Activated T-cell treated with anti-CD3 and anti-CD28 coated beads, Interleukin-2, amount 50 U/mL, for 72 hours (primary cell): ENCODE measurements at regions not wholly inside any gene's neighbourhood (a gene's known extent, or its start where the extent isn't known, plus 50 kb on each side); places are given as distances from the start of the nearest gene placed in this dataset.

Source experiments
- ATAC-seq, 2 donors: fragments of 150-1000 bp; cut with Tn5 transposase; replicated peaks in 1 of 2; 2 replicates each; pipeline ENCODE4 v1.10.0; 2021; ENCODE audit warnings: moderate library complexity in 2 of 2, mild to moderate bottlenecking in 1 of 2
- DNase-seq, 2 donors: peaks; one replicate each; pipeline ENCODE4 v3.0.0; 2021 to 2022; ENCODE audit warnings: mixed read lengths in 1 of 2
- H3K27ac Mint-ChIP-seq: one replicate; pipeline ENCODE4 v1.8.0; 2022; ENCODE audit warnings: mild to moderate bottlenecking, moderate library complexity, mixed read lengths
- H3K27me3 Mint-ChIP-seq: one replicate; pipeline ENCODE4 v1.8.0; 2022; ENCODE audit warnings: low read depth, mixed read lengths
- H3K36me3 Mint-ChIP-seq, 2 donors: one replicate each; pipeline ENCODE4 v1.8.0; 2022; ENCODE audit warnings: mixed read lengths in 2 of 2, mild to moderate bottlenecking in 1 of 2; ENCODE audit not compliant: insufficient read depth in 2 of 2
- H3K4me1 Mint-ChIP-seq: one replicate; pipeline ENCODE4 v1.8.0; 2022; ENCODE audit warnings: low read depth, mixed read lengths
- H3K4me3 Mint-ChIP-seq, 2 donors: one replicate each; pipeline ENCODE4 v1.8.0; 2022; ENCODE audit warnings: mild to moderate bottlenecking in 2 of 2, mixed read lengths in 2 of 2, moderate library complexity in 2 of 2
- H3K9me3 Mint-ChIP-seq, 2 donors: one replicate each; pipeline ENCODE4 v1.8.0; 2022; ENCODE audit warnings: mixed read lengths in 2 of 2

- H3K4me1 Mint-ChIP-seq: no peaks in the 10 kb centered on the region
- DNase-seq (no peak), ATAC-seq (no peak)
- H3K27me3 Mint-ChIP-seq: no peaks in the 10 kb centered on the region
- H3K9me3 Mint-ChIP-seq: no peaks in the 10 kb centered on the region
- H3K36me3 Mint-ChIP-seq: no peaks in the 10 kb centered on the region
- H3K27ac Mint-ChIP-seq: no peak overlapping the region
- H3K4me3 Mint-ChIP-seq: no peak overlapping the region
Observed at GRCh38 chr1:57659804-57660203, 235.9 kb upstream of the DAB1 start.

- no peaks in the 10 kb centered on the region for H3K36me3 Mint-ChIP-seq
Observed at GRCh38 chr1:57655161-57655560, 231.3 kb upstream of the DAB1 start.

GRCh38 chr1:57644667-57645066, 220.8 kb upstream of the DAB1 start:
- Mint-ChIP-seq H3K27ac (no peak overlapping the region), H3K4me1 (no peaks in the 10 kb centered on the region), H3K4me3 (no peak overlapping the region), H3K27me3 (no peaks in the 10 kb centered on the region), H3K9me3 (peaks cover 0 to 3% of the 10 kb centered on the region in 2 donors), H3K36me3 (peaks cover 0 to 2% of the 10 kb centered on the region in 2 donors)
- DNase-seq: no peak
- ATAC-seq: no peak

More at GRCh38 chr1:57655161-57655560, 231.3 kb upstream of the DAB1 start:
- H3K27me3 Mint-ChIP-seq: no peaks in the 10 kb centered on the region
- H3K27ac Mint-ChIP-seq: no peak overlapping the region
- no peaks in the 10 kb centered on the region for H3K9me3 Mint-ChIP-seq
- no peaks in the 10 kb centered on the region for H3K4me1 Mint-ChIP-seq
- no peak for ATAC-seq
- H3K4me3 Mint-ChIP-seq: no peak overlapping the region
- DNase-seq: no peak

- Mint-ChIP-seq H3K27me3 (no peaks in the 10 kb centered on the region), H3K4me1 (no peaks in the 10 kb centered on the region), H3K36me3 (peaks cover 0 to 3% of the 10 kb centered on the region in 2 donors), H3K9me3 (peaks cover 0 to 3% of the 10 kb centered on the region in 2 donors), H3K27ac (no peak overlapping the region), H3K4me3 (no peak overlapping the region)
- no peak for DNase-seq
- ATAC-seq: no peak
Observed at GRCh38 chr1:57638239-57638638, 214.4 kb upstream of the DAB1 start.

- Mint-ChIP-seq H3K27ac (no peak overlapping the region), H3K27me3 (no peaks in the 10 kb centered on the region), H3K4me3 (no peak overlapping the region), H3K9me3 (peaks cover 0 to 3% of the 10 kb centered on the region in 2 donors), H3K4me1 (no peaks in the 10 kb centered on the region), H3K36me3 (peaks cover 0 to 3% of the 10 kb centered on the region in 2 donors)
- ATAC-seq: no peak
- no peak for DNase-seq
Observed at GRCh38 chr1:57637155-57637554, 213.3 kb upstream of the DAB1 start.

GRCh38 chr1:57633881-57634280, 210.0 kb upstream of the DAB1 start:
- Mint-ChIP-seq H3K4me1 (no peaks in the 10 kb centered on the region), H3K9me3 (no peaks in the 10 kb centered on the region), H3K36me3 (peaks cover 0 to 1% of the 10 kb centered on the region in 2 donors), H3K4me3 (no peak overlapping the region), H3K27ac (no peak overlapping the region), H3K27me3 (no peaks in the 10 kb centered on the region)
- ATAC-seq: no peak
- DNase-seq: no peak

GRCh38 chr1:57633056-57633455, 209.2 kb upstream of the DAB1 start:
- no peak for ATAC-seq
- no peaks in the 10 kb centered on the region for H3K27me3 Mint-ChIP-seq
- H3K27ac Mint-ChIP-seq: no peak overlapping the region
- H3K9me3 Mint-ChIP-seq: no peaks in the 10 kb centered on the region
- no peaks in the 10 kb centered on the region for H3K4me1 Mint-ChIP-seq
- no peak for DNase-seq
- peaks cover 0 to 1% of the 10 kb centered on the region in 2 donors for H3K36me3 Mint-ChIP-seq
- no peak overlapping the region for H3K4me3 Mint-ChIP-seq

- DNase-seq (no peak), ATAC-seq (no peak)
- Mint-ChIP-seq H3K4me1 (no peaks in the 10 kb centered on the region), H3K9me3 (no peaks in the 10 kb centered on the region), H3K27me3 (no peaks in the 10 kb centered on the region), H3K27ac (no peak overlapping the region), H3K4me3 (no peak overlapping the region), H3K36me3 (peaks cover 0 to 1% of the 10 kb centered on the region in 2 donors)
Observed at GRCh38 chr1:57632401-57632800, 208.5 kb upstream of the DAB1 start.

GRCh38 chr1:57627612-57628011, 203.8 kb upstream of the DAB1 start:
- no peaks in the 10 kb centered on the region for H3K9me3 Mint-ChIP-seq
- no peaks in the 10 kb centered on the region for H3K4me1 Mint-ChIP-seq
- H3K36me3 Mint-ChIP-seq: no peaks in the 10 kb centered on the region
- no peak for ATAC-seq
- no peaks in the 10 kb centered on the region for H3K27me3 Mint-ChIP-seq
- no peak overlapping the region for H3K4me3 Mint-ChIP-seq
- no peak overlapping the region for H3K27ac Mint-ChIP-seq
- no peak for DNase-seq

- Mint-ChIP-seq H3K4me1 (no peaks in the 10 kb centered on the region), H3K9me3 (no peaks in the 10 kb centered on the region), H3K27me3 (no peaks in the 10 kb centered on the region), H3K36me3 (no peaks in the 10 kb centered on the region), H3K27ac (no peak overlapping the region), H3K4me3 (no peak overlapping the region)
- ATAC-seq (no peak), DNase-seq (no peak)
Observed at GRCh38 chr1:57623791-57624538, 200.1 kb upstream of the DAB1 start.

GRCh38 chr1:57623039-57623790, 199.4 kb upstream of the DAB1 start:
- Mint-ChIP-seq H3K4me3 (no peak overlapping the region), H3K27me3 (no peaks in the 10 kb centered on the region), H3K27ac (no peak overlapping the region), H3K4me1 (no peaks in the 10 kb centered on the region), H3K9me3 (no peaks in the 10 kb centered on the region), H3K36me3 (no peaks in the 10 kb centered on the region)
- no peak for DNase-seq
- no peak for ATAC-seq

GRCh38 chr1:57621776-57622175, 197.9 kb upstream of the DAB1 start:
- Mint-ChIP-seq H3K9me3 (no peaks in the 10 kb centered on the region), H3K27ac (no peak overlapping the region), H3K27me3 (no peaks in the 10 kb centered on the region), H3K36me3 (no peaks in the 10 kb centered on the region), H3K4me3 (no peak overlapping the region), H3K4me1 (no peaks in the 10 kb centered on the region)
- no peak for ATAC-seq
- no peak for DNase-seq

- H3K27me3 Mint-ChIP-seq: peaks cover 5% of the 10 kb centered on the region
- DNase-seq (no peak), ATAC-seq (no peak)
- H3K4me1 Mint-ChIP-seq: no peaks in the 10 kb centered on the region
- H3K36me3 Mint-ChIP-seq: no peaks in the 10 kb centered on the region
- no peak overlapping the region for H3K27ac Mint-ChIP-seq
- H3K9me3 Mint-ChIP-seq: no peaks in the 10 kb centered on the region
- no peak overlapping the region for H3K4me3 Mint-ChIP-seq
Observed at GRCh38 chr1:57620605-57621004, 196.7 kb upstream of the DAB1 start.
